H1 (cell line): ENCODE measurements at regions not wholly inside any gene's neighbourhood (a gene's known extent, or its start where the extent isn't known, plus 50 kb on each side); places are given as distances from the start of the nearest gene placed in this dataset.

ENCODE experiments used
- CHD1 ChIP-seq: IDR thresholded peaks from 2 replicates; pipeline ENCODE4 v1.6.1; 2012; ENCODE audit warnings: low read depth, low read length, improper control_type of control experiment
- SAP30 ChIP-seq: fragments of 300-600 bp; sonication (generic); IDR thresholded peaks from 2 replicates; pipeline ENCODE4 v1.7.1; 2012; ENCODE audit warnings: low read length, moderate library complexity, mild to moderate bottlenecking, inconsistent platforms; ENCODE audit not compliant: insufficient read depth, insufficient replicate concordance
- SP1 ChIP-seq: IDR thresholded peaks from 2 replicates; pipeline ENCODE4 v1.6.1; 2011; ENCODE audit warnings: low read depth, low read length
- TCF12 ChIP-seq: IDR thresholded peaks from 2 replicates; pipeline ENCODE4 v1.6.1; 2011; ENCODE audit warnings: low read depth, mild to moderate bottlenecking, low read length

- TF ChIP-seq TCF12 (no peak), SP1 (no peak), CHD1 (no peak), SAP30 (no peak)
Measured at GRCh38 chr15:60115579-60116380, 111.7 kb downstream of the FOXB1 start (continued).
